GM23248 (cell line): ENCODE measurements at regions not wholly inside any gene's neighbourhood (a gene's known extent, or its start where the extent isn't known, plus 50 kb on each side); places are given as distances from the start of the nearest gene placed in this dataset.

Experiments
- DNase-seq: peaks from one replicate; pipeline ENCODE4 v3.0.0-alpha.2; 2015
- H2AFZ ChIP-seq: fragments of 200-600 bp; sonication (generic); 2 replicates; pipeline ENCODE4 v1.6.1; 2016; ENCODE audit warnings: antibody characterized with exemption
- H3F3A ChIP-seq: fragments of 200-600 bp; sonication (generic); 2 replicates; pipeline ENCODE4 v1.6.1; 2016; ENCODE audit warnings: mild to moderate bottlenecking, antibody characterized with exemption, mixed run types; ENCODE audit not compliant: insufficient read depth
- H3K27ac ChIP-seq: fragments of 200-600 bp; sonication (generic); 2 replicates; pipeline ENCODE4 v1.5.1; 2016; ENCODE audit warnings: mild to moderate bottlenecking
- H3K27me3 ChIP-seq: fragments of 200-600 bp; sonication (generic); replicated peaks from 2 replicates; pipeline ENCODE4 v1.6.1; 2016; ENCODE audit warnings: mild to moderate bottlenecking; ENCODE audit not compliant: insufficient read depth
- H3K36me3 ChIP-seq: fragments of 200-600 bp; sonication (generic); 2 replicates; pipeline ENCODE4 v1.6.1; 2016; ENCODE audit warnings: low read depth, mild to moderate bottlenecking
- H3K4me1 ChIP-seq: fragments of 200-600 bp; sonication (generic); 2 replicates; pipeline ENCODE4 v1.6.1; 2016; ENCODE audit warnings: mild to moderate bottlenecking; ENCODE audit not compliant: insufficient read depth
- H3K4me2 ChIP-seq: fragments of 200-600 bp; sonication (generic); one replicate; pipeline ENCODE4 v1.6.1; 2016; ENCODE audit warnings: mild to moderate bottlenecking; ENCODE audit not compliant: unreplicated experiment
- H3K4me3 ChIP-seq: fragments of 200-600 bp; sonication (generic); 2 replicates; pipeline ENCODE4 v1.5.1; 2016; ENCODE audit warnings: mild to moderate bottlenecking
- H3K79me2 ChIP-seq: fragments of 200-600 bp; sonication (generic); 2 replicates; pipeline ENCODE4 v1.6.1; 2016; ENCODE audit warnings: mild to moderate bottlenecking; ENCODE audit not compliant: insufficient read depth
- H3K9ac ChIP-seq: fragments of 200-600 bp; sonication (generic); 2 replicates; pipeline ENCODE4 v1.6.1; 2016; ENCODE audit warnings: mild to moderate bottlenecking
- H3K9me2 ChIP-seq: fragments of 200-600 bp; sonication (generic); 2 replicates; pipeline ENCODE4 v1.6.1; 2016; ENCODE audit warnings: mixed run types, mild to moderate bottlenecking, moderate library complexity; ENCODE audit not compliant: insufficient read depth
- H3K9me3 ChIP-seq: fragments of 200-600 bp; sonication (generic); one replicate; pipeline ENCODE4 v1.6.1; 2017; ENCODE audit warnings: low read depth
- H4K20me1 ChIP-seq: fragments of 200-600 bp; sonication (generic); 2 replicates; pipeline ENCODE4 v1.6.0; 2016; ENCODE audit not compliant: insufficient read depth
- EZH2 ChIP-seq: fragments of 200-600 bp; sonication (generic); IDR thresholded peaks from 2 replicates; pipeline ENCODE4 v1.6.1; 2018; ENCODE audit warnings: antibody characterized with exemption, mild to moderate bottlenecking; ENCODE audit not compliant: insufficient read depth, poor library complexity, severe bottlenecking
- EZH2phosphoT487 ChIP-seq: fragments of 200-600 bp; sonication (generic); IDR thresholded peaks from 2 replicates; pipeline ENCODE4 v1.6.1; 2018; ENCODE audit warnings: antibody characterized with exemption, moderate library complexity, mild to moderate bottlenecking, low read depth; ENCODE audit not compliant: insufficient read depth
- WGBS, 2 experiments: methylation state at CpG; one replicate each; pipeline ENCODE4 v1.1.6; 2015 to 2017; ENCODE audit warnings: low lambda C conversion rate in 2 of 2, low coverage in 1 of 2; ENCODE audit errors: missing lambda C conversion rate in 2 of 2; 5-methylcytosine and 5-hydroxymethylcytosine counted together
- in situ Hi-C: fragments of 300-500 bp; cut with MboI; formaldehyde crosslinking; loops from 2 replicates; pipeline ENCODE4 v1.15.0; 2020

GRCh38 chr3:66586853-66587252 lies 86.0 kb upstream of the LRIG1 start:
- peaks cover 16% of the 10 kb centered on the region for H3K27me3 ChIP-seq
- H3K9ac ChIP-seq: no peak overlapping the region
- TF ChIP-seq EZH2 (no peak), EZH2phosphoT487 (no peak)
- in situ Hi-C loops: no loop called here
- WGBS, 2 experiments: 73 to 74% methylated on average over 3 of the region's 3 CpGs
- no peak overlapping the region for H3K4me2 ChIP-seq
- no peaks in the 10 kb centered on the region for H3K9me3 ChIP-seq
- no peaks in the 10 kb centered on the region for H3K4me1 ChIP-seq
- no peaks in the 10 kb centered on the region for H3K79me2 ChIP-seq
- H3K27ac ChIP-seq: no peak overlapping the region
- no peak overlapping the region for H3K4me3 ChIP-seq
- no peaks in the 10 kb centered on the region for H3F3A ChIP-seq
- no peaks in the 10 kb centered on the region for H3K9me2 ChIP-seq
- no peak overlapping the region for H2AFZ ChIP-seq
- no peaks in the 10 kb centered on the region for H3K36me3 ChIP-seq
- no peak for DNase-seq
- no peaks in the 10 kb centered on the region for H4K20me1 ChIP-seq

- Histone ChIP-seq H3K9me3 (no peaks in the 10 kb centered on the region), H3K4me2 (no peak overlapping the region), H4K20me1 (no peaks in the 10 kb centered on the region), H3K27me3 (peaks cover 3% of the 10 kb centered on the region; the same call in 1 of the 2 replicates), H3K9ac (no peak overlapping the region), H2AFZ (no peak overlapping the region), H3F3A (no peaks in the 10 kb centered on the region), H3K4me3 (no peak overlapping the region), H3K36me3 (no peaks in the 10 kb centered on the region), H3K27ac (no peak overlapping the region), H3K4me1 (no peaks in the 10 kb centered on the region), H3K79me2 (no peaks in the 10 kb centered on the region), H3K9me2 (no peaks in the 10 kb centered on the region)
- in situ Hi-C loops: no loop called here
- TF ChIP-seq EZH2phosphoT487 (no peak), EZH2 (no peak)
- DNase-seq: no peak
- WGBS, 2 experiments: 58 to 60% methylated on average over 3 of the region's 3 CpGs
These were observed 87.6 kb upstream of the LRIG1 start for GRCh38 chr3:66588340-66588847.

- 78 to 87% methylated on average over 6 of the region's 6 CpGs for WGBS, 2 experiments
- Histone ChIP-seq H3K36me3 (no peaks in the 10 kb centered on the region), H3F3A (0 out of 2 replicates have a peak, but pooled peaks cover 3% of the 10 kb centered on the region), H3K4me3 (no peak overlapping the region), H3K27me3 (no peaks in the 10 kb centered on the region), H3K4me2 (no peak overlapping the region), H3K27ac (no peak overlapping the region), H3K9ac (no peak overlapping the region), H2AFZ (no peak overlapping the region), H3K9me3 (no peaks in the 10 kb centered on the region), H3K4me1 (no peaks in the 10 kb centered on the region; the same call in 1 of the 2 replicates), H3K79me2 (no peaks in the 10 kb centered on the region), H4K20me1 (no peaks in the 10 kb centered on the region), H3K9me2 (no peaks in the 10 kb centered on the region)
- TF ChIP-seq EZH2: no peak
- TF ChIP-seq EZH2phosphoT487: no peak
- DNase-seq: no peak
- in situ Hi-C loops: no loop called here
These were observed 91.4 kb upstream of the LRIG1 start for GRCh38 chr3:66592016-66592761.

GRCh38 chr3:66592927-66593625 lies 92.3 kb upstream of the LRIG1 start:
- Histone ChIP-seq H3K27me3 (no peaks in the 10 kb centered on the region), H2AFZ (no peak overlapping the region), H4K20me1 (no peaks in the 10 kb centered on the region), H3K4me1 (no peaks in the 10 kb centered on the region; the same call in 1 of the 2 replicates), H3K4me2 (no peak overlapping the region), H3K9me2 (no peaks in the 10 kb centered on the region), H3K9ac (no peak overlapping the region), H3F3A (0 out of 2 replicates have a peak, but pooled peaks cover 3% of the 10 kb centered on the region), H3K36me3 (no peaks in the 10 kb centered on the region), H3K4me3 (no peak overlapping the region), H3K79me2 (no peaks in the 10 kb centered on the region), H3K27ac (no peak overlapping the region), H3K9me3 (no peaks in the 10 kb centered on the region)
- in situ Hi-C loops: no loop called here
- TF ChIP-seq EZH2 (no peak), EZH2phosphoT487 (no peak)
- WGBS, 2 experiments: 54 to 56% methylated on average over 11 of the region's 11 CpGs
- no peak for DNase-seq
